ENCODE measurements at regions not wholly inside any gene's neighbourhood (a gene's known extent, or its start where the extent isn't known, plus 50 kb on each side); places are given as distances from the start of the nearest gene placed in this dataset.

GRCh38 chr11:25436326-25436725, 895.6 kb upstream of the ANO3 start:
- TF ChIP-seq POLR2A (IDR thresholded peaks at IDR 0.05; ENCODE audit: low read depth, low read length): no peak
- TF ChIP-seq POLR2AphosphoS5 (IDR thresholded peaks at IDR 0.05; ENCODE audit: low read depth, low read length): no peak
- TF ChIP-seq TAF1 (IDR thresholded peaks at IDR 0.05; ENCODE audit: borderline replicate concordance, low read depth, low read length): no peak
